Posterior vena cava (tissue), 2 donors: ENCODE measurements at regions not wholly inside any gene's neighbourhood (a gene's known extent, or its start where the extent isn't known, plus 50 kb on each side); places are given as distances from the start of the nearest gene placed in this dataset.

Experiments
- DNase-seq: peaks from one replicate; pipeline ENCODE4 v3.0.0-alpha.2; 2020; ENCODE audit warnings: low spot score
- intact Hi-C, 2 donors: fragments of 100-400 bp; cut with DNase I; formaldehyde crosslinking; loops; one replicate each; pipeline versions ENCODE4 v1.14.1 to v1.14.2; 2022 to 2023
- donor health status: DM: yes; HTN: yes; CAD: no.
- donor health status: DM: yes; HTN: yes; CAD: no.

DNA sequence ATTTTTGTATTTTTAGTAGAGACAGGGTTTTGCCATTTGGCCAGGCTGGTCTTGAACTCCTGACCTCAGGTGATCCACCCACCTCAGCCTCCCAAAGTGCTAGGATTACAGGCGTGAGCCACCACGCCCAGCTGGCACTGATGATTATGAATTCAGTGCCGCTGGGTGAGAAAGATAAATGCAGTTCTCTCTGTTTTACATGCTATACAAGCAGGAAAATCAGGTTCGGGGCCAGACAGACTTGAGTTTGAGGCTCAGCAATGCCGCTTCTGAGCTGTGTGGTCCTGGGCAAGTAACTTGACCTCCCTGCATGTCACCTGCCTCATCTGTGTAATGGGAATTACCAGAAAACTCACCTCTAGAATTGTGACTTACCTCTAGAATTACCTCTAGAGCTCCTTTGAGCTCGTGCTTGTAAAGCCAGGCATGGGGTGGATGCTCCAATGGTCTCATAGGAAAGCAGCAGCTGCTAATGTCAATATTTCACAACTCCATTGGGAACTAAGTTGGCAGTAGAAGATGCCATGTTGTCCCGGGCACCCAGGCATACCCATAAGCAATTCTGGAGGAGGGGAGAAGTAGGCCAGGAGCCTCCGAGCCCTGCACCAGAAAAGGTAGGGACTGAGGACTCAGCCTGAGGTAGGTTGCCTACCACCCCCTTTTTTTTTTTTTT is 119.8 kb upstream of the SLC25A33 start:
- DNase-seq = no peak
- intact Hi-C loops = no loop called here

DNA sequence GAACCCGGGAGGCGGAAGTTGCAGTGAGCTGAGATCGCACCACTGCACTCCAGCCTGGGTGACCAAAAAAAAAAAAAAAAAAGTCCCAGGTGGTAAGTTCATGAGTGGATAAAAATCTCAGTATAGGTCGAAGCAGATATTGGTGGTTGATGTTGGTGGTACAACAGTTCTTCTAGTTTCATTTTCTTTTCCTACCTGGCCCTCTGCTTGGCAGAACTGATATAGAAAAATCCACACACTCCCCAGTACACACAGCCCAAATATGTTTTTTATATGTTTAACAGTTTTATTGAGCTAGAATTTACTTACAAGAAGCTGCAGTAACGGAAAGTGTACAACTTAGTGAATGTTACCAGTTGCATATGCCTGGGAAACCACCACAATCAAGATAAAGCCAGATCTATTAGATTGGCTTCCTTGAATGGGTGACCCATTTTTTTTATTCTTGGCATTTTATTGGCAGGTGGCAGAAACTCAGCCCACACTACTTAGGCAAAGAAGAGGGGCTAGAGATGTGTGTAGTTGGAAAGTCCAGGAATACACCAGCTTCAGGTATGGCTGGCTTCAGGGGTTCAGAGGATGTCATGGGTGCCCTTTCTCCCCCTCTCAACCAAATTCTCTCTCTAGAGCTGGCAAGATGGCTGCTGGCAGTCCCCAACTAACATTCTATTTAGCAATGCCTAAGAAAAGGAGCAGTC is 118.3 kb upstream of the SLC25A33 start:
- intact Hi-C loops = no loop called here
- DNase-seq = no peak

DNA sequence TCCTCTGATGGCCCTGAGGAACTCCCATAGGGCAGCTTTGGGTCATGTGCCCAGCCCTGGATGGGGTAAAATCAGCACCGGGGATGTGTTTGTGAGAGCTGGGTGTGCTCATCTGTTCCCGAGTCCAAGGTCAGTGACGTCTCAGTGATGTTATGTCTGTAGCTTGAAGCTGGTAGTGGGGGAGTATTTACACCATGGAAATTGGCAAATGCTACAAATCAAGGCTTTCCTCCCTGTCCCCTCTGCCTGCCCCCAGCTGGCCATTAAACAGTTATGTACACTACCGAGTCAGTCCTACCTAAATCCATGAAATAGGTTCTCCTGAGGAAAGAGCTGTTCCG is 117.8 kb upstream of the SLC25A33 start:
- intact Hi-C loops = no loop called here
- no peak for DNase-seq

DNA sequence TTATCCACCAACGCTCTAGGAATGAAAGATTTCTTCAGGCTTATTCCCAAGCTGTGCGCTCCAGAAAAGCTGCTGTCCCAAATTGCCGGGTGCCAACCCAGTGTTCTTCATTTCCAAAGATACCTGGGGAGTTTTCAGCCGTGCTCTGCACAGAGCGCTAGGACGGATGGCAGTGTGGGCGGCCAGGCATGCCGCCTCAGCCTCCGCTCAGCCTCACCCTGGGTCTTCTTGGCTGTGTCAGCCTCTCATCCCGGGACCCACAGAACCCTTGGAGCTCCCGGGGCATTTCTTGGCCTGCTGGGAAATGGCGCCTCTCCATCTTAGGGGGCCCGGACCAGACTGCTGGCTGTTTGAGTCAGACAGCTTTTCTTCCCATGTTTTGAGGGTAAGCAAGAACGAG is 116.9 kb upstream of the SLC25A33 start:
- no peak for DNase-seq
- intact Hi-C loops = no loop called here

- DNase-seq = no peak
These were observed 116.3 kb upstream of the SLC25A33 start for GRCh38 chr1:9422911-9423505.

GRCh38 chr1:9424261-9424660 is 115.0 kb upstream of the SLC25A33 start:
- DNase-seq = no peak
- intact Hi-C loops = no loop called here

More at GRCh38 chr1:9422911-9423505, 116.3 kb upstream of the SLC25A33 start:
- intact Hi-C loops = no loop called here

- DNase-seq = no peak
- intact Hi-C loops = no loop called here
These were observed 113.4 kb upstream of the SLC25A33 start for GRCh38 chr1:9425859-9426258.

GRCh38 chr1:9426291-9426711 is 113.0 kb upstream of the SLC25A33 start:
- no peak for DNase-seq
- intact Hi-C loops = no loop called here

- intact Hi-C loops = no loop called here
- no peak for DNase-seq
These were observed 111.9 kb upstream of the SLC25A33 start for GRCh38 chr1:9427388-9427787.

- intact Hi-C loops = no loop called here
- DNase-seq = peak; percentile 100
These were observed 110.5 kb upstream of the SLC25A33 start for GRCh38 chr1:9428601-9429341.

DNA sequence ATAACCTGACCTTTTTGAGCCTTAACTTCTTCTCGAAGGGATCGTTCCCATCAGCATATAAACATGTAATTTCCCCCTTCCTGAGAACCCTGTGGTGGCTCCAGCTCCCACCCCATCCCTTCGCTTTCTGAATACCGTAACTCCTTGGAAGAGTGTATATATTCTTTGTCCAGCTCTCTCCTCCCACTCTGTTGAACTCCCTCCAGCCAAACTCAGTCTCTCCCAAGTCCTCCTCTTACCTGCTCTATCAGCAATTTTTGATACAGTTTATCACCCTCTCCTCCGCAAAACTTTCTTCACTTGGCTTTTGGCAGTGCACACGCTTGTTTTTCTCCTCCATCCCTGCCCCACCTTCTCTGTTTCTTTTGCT is 109.9 kb upstream of the SLC25A33 start:
- intact Hi-C loops = no loop called here
- DNase-seq = no peak

DNA sequence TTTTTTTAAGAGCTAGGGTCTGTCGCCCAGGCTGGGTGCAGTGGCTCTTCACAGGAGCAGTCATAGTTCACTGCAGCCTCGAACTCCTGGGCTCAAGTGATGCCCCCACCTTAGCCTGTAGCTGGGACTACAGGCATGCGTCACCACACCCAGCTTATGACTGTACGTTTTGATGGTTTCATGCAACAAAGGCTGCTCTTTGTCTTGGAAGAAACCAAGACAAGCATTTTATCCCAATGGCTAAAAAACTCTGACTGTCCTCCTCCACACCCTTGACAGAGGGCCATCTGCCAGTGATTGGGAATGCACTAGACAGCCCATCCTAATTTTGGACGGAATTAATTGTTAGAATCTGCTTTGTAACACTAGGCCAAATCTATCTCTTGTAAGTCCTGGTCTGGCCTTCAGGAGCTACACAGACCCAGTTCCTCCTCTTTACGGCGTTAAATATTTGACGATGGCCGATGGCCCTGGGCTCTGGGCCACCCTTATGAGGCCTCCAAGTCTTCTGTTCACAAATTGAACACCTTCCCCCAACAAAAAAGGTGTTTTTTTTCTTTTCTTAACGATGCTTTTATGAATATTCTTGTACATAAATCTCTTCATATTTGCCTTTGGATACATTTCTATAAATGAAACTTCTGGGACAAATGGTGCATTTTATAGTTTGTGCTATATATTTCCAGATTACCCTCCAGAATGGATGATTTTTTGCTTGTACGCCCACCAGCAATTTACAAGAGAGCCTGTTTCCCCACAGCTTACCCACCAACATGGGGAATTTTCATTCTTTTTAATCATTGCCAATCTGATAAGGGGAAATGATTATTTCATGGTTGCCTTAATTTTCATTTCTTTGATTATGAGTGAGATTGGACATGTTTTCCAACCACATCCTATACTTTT is 104.8 kb upstream of the SLC25A33 start:
- intact Hi-C loops = no loop called here
- DNase-seq = no peak

DNA sequence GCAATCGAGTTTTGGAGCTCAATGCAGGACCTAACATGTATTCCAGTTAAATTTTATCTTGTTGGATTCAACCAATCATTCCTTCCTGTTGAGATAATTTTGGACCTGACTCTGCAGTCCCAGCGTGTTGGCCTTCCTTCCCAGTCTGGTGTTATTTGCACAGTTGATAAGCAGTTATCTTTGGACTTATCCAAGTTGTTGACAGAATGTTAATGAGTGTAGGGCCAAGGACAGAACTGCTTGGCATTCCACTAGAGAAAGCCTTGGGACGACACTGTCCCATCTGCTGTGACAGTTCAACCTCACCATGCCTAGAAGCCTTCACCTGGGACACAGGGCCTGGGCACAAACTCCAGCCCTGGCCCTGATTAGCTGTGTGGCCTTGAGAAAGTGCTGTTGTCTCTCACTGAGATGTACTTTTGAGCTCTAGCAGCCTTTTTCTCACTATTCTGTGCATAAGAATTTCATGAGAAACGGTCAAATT is 104.1 kb upstream of the SLC25A33 start:
- intact Hi-C loops = no loop called here
- no peak for DNase-seq

DNA sequence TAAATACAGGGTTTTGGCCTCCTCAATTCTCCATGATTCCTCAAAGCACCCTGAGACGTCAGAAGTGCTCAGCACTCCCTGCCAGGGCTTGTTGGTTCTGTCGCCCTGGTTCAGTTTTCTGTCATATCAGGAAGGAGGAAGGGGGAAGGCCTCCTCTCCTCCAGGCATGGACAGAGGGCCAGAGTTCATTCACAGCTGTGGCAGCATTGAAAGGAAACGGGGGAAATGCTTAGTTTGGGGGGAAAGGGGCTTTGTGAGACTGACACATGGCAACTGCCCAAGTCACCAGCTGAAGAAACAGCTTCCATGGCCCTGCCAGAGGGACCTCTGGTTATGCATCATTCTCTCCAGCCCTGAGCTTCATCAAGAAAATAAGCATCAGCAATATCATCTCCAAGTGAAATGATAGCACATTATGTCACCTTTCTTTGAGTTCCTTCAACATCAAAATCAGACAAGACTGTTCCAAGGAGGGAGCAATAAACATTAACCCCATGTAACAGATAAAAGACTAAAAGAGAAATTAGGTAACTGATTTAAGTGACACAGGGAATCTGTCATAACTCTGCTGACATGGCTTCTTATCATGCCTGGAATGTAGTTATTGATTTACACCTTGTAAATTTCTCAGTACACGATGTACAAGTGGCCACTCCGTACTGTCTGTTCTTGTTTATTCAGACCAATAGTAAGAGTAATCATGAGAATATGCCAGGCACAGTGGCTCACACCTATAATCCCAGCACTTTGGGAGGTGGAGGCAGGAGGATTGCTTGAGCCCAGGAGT is 103.2 kb upstream of the SLC25A33 start:
- intact Hi-C loops = no loop called here

DNA sequence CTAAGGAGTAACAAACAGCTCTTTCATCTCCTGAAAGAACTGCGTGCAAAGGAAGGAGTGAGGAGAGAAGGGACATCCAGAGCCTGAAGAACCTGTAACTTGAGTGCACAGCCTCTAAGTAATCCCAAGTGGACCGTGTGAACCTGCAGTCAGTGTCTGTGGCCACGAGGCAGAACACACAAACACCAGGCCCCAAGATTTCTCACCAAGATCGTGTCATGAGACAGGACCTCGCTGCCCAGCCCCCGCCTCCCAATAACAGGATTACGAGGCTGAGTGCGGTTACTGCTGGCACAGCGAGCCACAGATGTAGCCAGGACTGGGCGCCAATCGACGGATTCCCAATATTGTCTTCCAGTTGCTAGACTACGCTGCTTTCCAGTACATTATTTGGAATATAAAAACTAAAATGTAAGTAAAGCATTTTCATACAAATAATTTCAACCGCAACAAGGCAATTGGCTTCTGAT is 101.3 kb upstream of the SLC25A33 start:
- DNase-seq = peak; percentile 93
- intact Hi-C loops = no loop called here

More for the DNA sequence above, 103.2 kb upstream of the SLC25A33 start:
- DNase-seq = no peak

GRCh38 chr1:9438431-9439073 is 100.7 kb upstream of the SLC25A33 start:
- peak; percentile 89 for DNase-seq
- intact Hi-C loops = no loop called here

DNA sequence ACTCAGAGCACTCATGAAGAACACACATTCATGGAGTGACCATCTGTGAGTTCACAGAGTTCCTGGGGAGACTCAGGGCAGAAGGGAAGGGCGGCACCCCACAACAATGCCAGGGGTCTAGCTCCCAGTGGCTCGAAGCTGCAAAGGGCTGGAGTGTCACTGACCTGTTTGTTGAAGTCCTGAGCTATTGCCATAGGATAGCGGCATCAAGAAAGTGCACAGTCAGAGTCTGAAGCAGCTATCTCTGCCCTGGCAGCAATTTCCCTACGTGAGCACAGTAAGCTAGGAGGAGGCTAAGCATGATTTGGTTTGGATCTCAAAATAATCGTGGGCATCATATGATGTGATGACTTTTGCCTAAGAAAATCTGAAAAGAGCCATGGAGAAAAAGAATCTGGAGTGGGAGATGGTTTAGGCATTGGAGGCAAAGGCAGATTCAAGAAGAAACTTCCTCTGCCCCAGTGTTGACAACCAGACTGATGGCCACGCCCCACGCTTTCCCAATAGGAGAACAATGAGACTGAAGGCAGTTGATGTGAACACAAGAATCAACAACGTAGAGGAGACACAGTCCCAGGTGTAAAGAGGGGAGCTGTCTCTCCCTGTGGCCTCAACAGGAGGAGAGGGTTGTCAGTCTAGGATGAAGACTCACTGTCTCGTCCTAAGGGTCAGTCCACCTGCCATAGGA is 100.0 kb upstream of the SLC25A33 start:
- DNase-seq = no peak
- intact Hi-C loops = no loop called here
